ENCODE measurements at regions not wholly inside any gene's neighbourhood (a gene's known extent, or its start where the extent isn't known, plus 50 kb on each side); places are given as distances from the start of the nearest gene placed in this dataset.
"Not testable (repeated sequence)": the region's sequence is repeated elsewhere in the genome, so short reads cannot be mapped to it uniquely, and the experiment has no call there.

DNA sequence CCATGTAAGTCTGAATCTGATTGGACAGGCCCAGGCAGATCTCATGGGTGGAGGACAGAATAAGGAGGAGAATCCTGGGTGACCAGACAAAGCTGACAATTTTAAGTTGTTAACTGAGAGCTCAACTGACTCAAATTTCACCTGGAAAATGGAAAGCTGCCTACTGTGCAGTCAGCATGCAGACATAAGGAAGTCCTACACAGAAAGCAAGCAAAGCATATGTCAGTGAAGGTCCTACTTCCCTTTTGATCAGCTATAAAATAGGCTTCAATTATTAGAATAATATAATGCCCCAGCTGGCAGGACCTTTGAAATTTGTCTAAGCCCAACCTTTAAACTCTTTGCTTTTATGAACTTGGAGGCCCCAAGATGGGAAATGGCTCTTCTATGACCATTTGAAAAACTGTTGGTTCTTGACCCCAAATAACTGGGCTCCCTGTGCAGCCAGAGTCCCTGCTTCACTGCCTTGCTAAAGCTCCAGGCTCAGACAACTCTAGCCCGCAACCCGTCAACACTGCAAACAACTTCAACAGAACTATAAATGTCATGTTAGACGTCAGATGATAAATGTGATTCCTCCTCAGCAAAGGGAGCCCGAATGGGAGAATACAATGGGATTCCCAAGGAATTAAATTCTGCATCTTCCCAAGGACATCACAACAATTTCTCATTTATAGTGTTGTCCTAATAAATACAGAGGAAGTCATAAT, 118.9 kb upstream of the ADRA1B start:
- no peak for DNase-seq

DNA sequence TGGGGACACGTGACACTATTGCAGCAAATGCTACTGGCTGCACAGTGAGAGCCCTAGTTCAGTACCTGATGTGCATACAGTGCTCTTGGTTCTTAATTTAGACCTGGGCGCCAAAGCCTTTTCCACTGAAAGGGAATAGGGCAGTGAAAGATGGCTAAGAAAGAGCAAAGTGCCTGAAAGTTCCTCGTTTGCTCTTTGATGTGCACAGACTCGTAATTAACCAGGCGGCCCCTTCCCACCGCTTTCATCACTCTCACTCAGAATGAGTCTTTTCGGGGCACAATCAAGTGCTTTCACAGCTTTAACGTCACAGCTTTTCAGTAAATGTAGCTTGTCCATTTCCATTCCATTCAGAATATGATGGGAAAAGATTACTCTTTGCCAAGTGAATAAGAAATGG, 116.6 kb upstream of the ADRA1B start:
- no peak for DNase-seq

DNA sequence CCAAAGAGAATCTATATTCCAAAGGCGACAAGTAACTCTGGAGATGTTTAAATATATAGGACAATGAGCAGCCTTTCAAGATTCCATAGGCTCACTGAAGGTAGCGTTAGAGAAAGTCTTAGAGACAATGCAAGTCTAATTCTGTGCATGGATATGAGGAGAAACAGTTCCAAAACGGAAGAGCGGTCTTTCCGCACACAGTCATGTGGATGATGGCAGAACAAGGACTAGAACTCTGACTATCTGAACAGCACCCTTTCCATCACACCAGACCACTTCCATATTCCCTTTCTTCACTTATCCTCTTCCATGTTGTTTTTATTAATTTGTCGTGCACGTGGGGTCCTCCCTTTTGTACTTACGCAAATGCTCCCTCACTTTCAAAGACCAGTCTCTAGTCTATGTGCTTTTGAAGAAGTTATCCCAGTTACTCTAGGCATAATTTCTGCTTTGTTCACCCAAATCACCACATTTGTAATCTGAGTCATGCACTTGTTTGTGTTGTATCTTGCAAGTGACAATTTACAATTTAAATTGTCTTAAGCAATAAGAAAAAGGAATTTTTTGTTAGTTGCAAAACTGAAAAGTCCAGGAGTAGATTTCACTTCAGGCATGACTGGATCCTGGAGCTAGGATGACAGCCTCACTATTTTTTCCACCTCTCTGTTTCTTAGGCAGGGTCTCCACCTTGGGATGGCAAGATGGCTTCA, 116.0 kb upstream of the ADRA1B start:
- DNase-seq = no peak

DNA sequence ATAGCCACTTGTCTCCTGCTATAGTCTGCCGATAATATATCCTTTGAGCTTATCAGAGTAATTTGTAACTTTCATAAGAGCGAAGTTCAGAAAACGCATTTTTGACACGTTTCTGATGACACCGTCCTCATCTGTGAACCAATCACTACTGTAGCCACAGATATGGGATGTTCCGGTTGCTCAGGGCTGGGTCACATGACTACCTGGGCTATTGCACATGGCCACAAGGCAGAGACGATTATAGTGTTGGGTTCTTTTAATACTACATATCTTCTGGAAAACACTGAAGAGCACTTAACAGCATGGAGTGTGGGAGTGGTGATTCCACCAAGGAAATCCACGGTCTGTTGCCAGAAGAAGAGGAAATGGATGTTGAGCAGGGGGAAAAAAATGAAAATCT, 115.0 kb upstream of the ADRA1B start:
- DNase-seq = no peak

DNA sequence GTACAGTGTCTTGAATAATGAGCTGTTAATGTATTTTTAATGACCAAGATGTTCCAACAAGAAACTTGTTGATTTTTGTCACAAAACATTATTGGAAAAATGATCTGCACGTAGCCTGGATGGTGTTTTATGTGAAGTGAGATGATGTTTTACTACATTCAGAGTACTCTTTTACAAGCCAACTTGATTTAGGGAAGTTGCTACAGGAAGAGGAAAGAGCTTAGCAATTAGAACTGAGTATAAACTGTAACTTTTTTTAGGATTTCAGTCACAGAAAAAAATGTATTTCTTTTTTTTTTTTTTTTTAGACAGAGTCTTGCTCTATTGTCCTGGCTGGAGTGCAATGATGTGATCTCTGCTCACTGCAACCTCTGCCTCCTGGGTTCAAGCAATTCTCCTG, 113.6 kb upstream of the ADRA1B start:
- DNase-seq = no peak

DNA sequence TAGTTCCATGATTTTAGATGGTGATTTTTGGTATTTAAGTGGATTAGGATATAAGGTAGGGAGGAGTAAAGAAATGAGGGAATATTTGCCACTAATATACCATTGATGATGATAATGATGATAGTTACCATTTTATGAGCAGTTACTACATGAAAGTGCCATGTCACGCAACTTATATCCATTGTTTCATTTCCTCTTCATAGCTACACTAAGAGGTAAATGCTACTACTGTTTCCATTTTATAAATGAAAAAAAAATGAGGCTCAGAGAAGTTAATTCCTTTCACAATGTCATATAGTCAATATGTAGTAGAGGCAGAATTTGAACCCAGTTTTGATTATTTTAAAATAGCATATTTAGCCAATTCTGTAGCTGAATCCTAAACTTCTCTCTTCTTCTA, 112.2 kb upstream of the ADRA1B start:
- DNase-seq = no peak

DNA sequence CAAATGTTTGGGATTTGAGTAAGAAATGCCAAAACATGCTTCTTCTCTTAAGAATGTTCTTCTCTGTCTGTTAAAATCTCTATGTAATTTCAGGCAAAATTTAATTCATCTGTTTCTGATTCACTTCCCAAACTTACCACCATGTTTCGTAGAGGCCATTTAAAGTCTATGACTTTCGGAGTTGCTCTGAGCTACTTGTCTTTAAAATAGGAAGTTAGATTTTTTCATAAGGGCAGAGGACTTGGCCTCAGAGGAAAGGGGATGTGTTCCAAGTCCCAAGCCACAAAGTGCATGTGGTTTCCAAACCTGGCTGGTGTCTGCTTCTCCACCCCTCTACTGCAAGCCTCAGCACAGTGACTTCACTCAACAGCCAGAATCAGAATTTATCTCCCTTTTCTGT, 111.3 kb upstream of the ADRA1B start:
- no peak for DNase-seq

DNA sequence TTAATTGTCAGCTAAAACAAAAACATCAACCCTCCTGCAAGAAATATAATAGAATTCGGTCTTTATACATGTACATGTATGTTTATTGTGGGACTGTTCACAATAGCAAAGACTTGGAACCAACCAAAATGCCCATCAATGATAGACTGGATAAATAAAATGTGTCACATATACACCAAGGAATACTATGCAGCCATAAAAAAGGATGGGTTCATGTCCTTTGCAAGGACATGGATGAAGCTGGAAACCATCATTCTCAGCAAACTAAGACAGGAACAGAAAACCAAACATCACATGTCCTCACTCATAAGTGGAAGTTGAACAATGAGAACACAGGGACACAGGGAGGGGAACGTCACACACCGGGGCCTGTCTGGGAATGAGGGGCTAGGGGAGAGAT, 109.1 kb upstream of the ADRA1B start:
- not testable (repeated sequence) for DNase-seq

DNA sequence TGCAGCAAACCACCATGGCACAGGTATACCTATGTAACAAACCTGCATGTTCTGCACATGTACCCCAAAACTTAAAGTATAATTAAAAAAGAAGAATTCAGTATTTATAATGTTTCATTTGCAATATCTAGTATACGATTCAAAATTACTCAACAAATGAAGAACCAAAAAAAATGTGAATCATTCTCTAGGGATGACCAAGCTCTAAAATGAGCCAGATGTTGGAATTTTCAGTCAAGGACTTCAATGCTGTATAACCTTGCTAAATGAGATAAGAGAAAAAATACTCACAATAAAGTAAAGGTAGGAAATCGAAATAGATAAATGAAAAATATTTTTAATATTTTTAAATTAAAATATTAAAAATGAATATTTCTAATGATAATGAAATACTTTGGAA, 108.7 kb upstream of the ADRA1B start:
- no peak for DNase-seq

DNA sequence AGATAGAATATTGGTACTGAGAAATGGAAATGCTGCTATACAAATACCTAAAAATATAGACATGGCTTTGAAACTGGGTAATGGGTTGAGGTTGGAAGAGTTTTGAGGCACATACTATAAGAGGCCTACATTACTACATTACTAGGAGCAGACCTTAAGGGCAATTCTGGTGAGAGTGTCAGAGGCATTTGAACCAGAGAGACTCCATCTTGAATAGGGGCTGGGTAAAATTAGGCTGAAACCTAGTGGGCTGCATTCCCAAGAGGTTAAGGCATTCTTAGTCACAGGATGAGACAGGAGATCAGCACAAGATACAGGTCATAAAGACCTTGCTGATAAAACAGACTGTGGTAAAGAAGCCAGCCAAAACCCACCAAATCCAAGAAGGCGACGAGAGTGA, 104.6 kb upstream of the ADRA1B start:
- DNase-seq = no peak

DNA sequence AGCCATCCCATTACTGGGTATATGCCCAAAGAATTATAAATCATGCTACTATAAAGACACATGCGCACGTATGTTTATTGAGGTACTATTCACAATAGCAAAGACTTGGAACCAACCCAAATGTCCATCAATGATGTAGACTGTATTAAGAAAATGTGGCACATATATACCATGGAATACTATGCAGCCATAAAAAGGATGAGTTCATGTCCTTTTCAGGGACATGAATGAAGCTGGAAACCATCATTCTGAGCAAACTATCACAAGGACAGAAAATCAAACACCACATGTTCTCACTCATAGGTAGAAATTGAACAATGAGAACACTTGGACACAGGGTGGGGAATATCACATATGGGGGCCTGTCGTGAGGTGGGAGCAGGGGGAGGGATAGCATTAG, 103.5 kb upstream of the ADRA1B start:
- DNase-seq = not testable (repeated sequence)

DNA sequence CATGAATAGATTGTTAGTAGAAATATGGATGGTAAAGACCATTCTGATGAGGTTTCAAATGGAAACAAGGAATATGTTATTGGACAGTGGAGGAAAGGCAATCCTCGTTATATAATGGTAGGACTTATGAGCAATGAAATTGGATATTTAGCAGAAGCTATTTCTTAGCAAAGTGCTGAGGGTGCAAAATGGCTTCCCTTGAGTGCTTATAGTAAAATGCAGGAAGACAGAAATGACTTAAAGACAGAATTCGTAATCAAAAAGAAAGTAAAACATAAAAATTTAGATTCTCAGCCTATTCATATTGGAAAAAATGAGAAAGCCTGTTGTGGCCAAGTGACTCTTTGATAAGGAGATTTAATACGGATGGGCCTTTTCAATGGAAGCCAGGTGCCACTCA, 102.1 kb upstream of the ADRA1B start:
- DNase-seq = no peak

DNA sequence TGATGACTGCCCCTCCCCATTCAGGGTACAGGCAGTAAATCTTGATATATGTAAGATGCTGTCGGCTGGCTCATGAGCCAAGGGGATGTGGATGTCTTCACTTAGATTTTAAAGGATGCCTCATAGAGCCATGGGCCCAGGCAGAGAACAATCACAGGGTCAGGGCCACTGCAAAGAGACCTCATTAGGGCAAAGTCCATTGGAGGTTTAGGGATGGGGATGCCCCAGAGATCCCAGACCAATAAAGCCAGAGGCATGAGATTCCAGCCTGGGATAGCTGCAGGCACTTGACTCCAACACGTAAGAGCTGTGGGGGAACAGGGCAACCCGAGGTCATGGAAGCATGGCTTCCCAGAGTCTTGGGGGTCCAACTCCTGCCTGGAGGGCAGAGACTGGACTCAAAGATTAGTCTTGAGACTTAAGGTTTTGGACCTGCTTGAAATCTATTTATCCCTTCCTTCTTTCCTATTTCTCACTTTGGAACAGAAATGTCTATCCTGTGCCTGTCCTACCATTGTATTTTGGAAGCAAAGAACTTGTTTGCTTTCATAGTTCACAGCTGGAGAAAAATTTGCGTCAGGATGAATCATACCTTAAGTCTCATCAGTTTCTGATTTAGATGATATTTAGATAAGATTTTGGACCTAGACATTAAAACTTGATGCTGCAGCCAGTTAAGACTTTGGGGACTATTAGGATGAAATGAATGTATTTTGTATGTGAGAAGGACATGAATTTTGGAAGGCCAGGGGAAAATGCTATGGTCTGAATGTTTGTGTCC, 101.3 kb upstream of the ADRA1B start:
- no peak for DNase-seq

DNA sequence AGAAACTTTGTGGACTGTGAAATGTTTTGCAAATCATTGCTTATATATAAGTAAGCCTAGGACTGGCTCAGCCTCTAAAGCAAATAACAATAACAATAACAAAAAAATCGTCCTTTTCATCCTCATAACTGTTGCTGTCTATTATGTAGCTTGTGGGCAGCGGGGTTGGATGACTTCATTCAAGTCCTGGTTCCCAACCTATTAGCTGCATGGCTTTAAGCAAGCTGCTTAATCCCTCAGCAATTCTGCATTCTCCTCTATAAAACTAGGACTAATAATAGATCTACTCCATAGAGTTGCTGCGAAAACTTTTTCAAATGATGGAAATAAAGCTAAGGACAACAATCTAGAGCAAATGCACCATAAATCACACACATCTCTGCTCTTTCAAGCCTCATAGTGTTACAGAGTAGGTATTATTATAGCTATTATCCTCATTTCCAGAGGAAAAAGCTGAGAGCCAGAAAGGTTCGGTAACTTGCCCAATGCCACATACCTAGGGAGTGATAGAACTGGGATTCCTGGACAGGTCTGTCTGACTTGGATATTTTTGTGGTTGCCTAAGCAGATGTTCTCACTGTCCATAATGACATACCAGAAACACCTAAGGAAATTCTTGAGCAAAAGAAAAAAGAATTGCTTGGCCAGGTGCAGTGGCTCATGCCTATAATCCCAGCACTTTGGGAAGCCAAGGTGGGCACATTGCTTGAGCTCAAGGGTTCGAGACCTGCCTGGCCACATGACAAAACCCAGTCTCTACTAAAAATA, 98.8 kb upstream of the ADRA1B start:
- DNase-seq = no peak

DNA sequence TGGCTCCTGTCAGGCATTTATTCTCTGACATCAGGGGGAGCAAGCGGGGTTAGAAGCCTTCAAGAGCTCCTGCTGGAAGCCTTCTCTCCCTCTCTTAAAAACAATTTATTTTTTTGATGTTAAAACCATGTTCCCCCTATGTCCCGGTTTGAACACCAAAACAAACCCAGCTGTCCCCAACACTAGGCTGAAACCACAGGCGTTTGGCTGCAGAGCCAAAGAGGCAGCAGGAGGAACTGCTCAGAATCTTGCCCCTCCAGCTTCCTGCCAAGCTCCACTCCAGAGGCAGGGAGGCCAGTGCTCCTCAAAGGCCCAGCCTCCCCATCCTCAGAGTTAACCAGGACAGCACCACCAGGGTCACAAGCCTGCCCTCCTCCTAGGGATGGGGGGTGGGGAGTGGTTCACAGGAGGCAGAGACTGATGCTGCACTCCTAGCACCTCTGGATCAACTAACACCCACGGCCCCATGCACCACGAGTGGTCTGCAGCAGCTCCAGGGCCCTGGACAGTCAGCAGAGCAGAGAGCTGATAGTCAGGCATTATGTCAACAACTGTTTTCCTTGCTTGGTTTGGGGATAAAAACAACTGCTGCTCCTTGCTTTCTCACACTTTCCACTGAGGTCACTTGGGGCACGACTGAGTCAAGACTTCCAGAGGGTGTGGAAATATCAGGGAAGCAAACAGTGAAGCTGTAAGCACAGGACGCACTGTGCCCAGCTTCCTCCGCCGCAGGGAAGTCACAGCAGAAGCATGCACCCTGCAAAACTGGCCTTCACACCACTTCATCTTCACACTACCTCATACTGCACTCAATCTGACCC, 96.5 kb upstream of the ADRA1B start:
- DNase-seq = no peak

DNA sequence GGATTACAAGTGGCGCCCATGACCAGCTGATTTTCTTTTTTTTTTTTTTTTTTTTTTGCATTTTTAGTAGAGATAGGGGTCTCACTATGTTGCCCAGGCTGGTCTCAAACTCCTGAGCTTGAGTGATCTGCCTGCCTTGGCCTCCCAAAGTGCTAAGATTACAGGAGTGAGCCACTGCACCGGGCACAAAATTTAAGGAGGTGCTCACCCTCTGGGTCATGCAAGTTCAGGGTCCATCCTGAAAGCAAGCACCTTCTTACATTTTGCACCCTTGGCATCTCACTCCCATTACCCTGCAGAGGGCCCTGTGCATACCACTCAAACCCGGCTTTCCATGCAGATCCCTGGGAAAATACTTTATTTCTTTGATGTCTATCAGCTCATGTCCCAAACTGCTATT, 95.6 kb upstream of the ADRA1B start:
- DNase-seq = no peak

DNA sequence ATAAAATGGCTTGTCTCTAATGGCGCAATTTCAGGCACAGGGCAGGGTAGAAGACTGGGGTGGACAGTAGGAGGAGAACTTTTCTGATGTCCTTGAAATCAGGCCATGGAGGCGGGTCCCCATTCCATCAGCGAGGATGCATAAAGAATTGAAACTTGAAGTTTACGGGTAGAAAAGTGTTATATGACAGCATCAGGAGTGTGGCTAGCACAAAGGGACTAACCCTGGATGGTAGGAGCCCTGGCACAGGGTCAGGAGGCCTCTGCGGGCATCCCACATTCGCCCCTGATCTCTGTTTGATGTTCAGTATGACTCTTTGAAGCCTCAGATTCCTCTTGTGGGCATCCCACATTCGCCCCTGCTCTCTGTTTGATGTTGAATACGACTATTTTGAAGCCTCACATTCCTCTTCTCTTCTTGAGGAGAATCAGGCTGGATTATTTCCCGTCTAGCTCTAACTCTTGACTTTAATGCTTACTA, 94.8 kb upstream of the ADRA1B start:
- DNase-seq = no peak

DNA sequence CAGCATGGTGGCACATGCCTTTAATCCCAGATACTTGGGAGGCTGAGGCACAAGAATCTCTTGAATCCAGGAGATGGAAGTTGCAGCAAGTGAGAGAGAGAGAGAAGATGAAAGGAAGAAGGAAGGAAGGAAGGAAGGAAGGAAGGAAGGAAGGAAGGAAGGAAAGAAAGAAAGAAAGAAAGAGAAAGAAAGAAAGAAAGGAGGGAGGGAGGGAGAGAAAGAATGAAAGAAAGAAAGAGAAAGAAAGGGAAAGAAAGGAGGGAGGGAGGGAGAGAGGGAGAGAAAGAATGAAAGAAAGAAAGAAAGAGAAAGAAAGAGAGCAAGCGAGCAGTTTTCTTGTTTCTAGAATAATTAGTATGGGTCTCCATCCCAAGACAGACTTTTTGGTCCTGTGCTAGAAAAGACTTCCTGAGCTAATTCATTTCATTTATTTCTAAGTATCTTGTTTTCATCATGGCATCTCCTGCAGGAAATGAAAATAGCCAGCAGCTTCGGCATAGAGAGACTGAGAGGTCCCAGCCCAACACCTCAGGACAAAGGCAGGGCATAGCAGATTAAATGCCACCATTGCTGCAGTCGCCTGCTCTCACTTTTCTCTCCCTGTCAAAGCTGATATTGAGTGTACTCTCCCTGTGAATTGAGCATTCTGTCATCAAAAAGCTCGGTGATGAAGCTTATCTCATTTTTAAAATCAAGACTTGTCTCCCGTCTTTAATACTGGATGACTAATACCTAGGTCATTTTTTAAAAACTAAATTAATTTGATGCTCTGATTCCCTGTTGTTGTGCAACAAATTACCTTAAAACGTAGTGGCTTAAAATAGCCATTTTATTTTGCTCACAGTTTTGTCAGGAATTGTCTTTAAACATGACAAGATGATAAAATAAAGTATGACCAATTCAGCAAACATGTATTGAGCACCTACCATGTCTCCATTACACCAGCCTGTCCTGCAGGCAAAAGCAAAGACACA, 91.8 kb upstream of the ADRA1B start:
- no peak for DNase-seq

DNA sequence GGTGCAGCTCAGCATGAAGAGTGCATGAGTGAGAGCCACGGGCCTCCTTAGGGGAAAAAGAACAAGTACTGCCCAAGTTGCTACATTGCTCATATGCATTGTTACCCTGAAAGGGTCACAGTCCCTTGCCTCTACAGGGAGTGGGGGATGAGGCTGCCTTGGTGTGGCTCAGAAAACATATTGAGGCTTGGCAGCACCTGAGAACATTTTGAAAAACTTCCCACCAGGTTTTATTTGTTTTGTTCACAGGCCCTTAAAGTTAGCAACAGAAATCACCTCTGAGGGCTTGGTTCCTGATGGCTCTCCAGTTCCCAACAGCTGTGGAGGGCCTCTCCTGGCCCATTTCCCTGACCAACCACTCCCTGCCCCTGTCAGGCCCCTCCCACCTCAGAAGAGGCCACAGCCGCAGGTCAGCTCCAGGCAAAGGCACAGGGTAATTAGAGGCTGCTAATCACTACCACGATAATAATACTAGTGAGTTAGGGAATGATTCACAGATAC, 90.7 kb upstream of the ADRA1B start:
- no peak for DNase-seq

DNA sequence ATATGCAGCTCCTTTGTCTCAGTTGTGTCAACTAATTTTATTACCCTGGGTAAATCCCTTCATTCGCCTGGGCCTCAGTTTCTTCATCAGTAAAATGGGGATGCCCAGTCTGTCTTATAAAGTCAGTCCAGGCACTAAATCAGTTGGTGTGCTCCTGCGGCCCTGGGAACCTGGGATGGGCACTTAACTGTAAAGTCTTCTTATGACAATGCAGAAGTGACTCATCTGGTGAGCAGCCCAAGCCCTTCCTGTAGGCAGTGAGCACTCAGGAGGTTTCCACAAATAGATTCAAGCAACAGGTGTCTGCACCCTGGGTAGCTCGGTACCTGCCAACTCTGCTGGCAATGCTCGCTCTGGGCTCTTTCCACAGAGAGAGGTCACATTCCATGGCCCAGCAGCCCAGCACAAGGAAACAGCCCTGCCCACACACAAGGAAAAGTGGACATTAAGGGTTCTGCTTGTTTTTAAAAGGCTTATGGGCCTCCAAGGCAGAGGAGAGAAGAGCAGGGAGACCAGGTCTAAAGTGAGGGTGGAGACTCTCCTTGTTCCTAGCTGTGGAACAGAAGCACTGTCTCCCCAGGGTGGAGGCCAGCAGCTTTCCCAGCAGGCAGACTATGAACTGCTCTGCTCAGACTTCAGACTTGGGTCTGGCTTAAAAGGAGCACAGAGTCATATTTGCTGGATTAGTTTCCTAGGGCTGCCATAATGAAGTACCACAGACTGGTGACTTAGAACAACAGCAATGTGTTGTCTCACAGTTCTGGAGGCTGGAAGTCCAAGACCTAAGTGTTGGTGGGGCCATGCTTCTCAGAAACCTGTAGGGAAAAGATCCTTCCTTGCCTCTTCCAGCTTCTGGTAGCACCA, 89.7 kb upstream of the ADRA1B start:
- no peak for DNase-seq
